ENCODE measurements at regions not wholly inside any gene's neighbourhood (a gene's known extent, or its start where the extent isn't known, plus 50 kb on each side); places are given as distances from the start of the nearest gene placed in this dataset.

- TF ChIP-seq PRDM15 (CRISPR knock-in tag; IDR thresholded peaks at IDR 0.05) (no peak), IRF2 (CRISPR knock-in tag; IDR thresholded peaks at IDR 0.05) (no peak), FOSL2 (CRISPR knock-in tag; IDR thresholded peaks at IDR 0.05) (no peak), GABPA (IDR thresholded peaks at IDR 0.05; ENCODE audit: low read depth, low read length) (no peak), GABPA (CRISPR knock-in tag; IDR thresholded peaks at IDR 0.05; ENCODE audit: low read depth) (no peak), FOXA1 (IDR thresholded peaks at IDR 0.05) (no peak), FOXA1 (CRISPR knock-in tag; IDR thresholded peaks at IDR 0.05) (no peak), POLR2A (IDR thresholded peaks at IDR 0.05; ENCODE audit: insufficient read depth in 1 of 2, low read depth in 2 of 2, low read length in 2 of 2) (no peak), CREB1 (IDR thresholded peaks at IDR 0.05) (no peak), CREB1 (CRISPR knock-in tag; IDR thresholded peaks at IDR 0.05) (0 out of 2 replicates have a peak, but pooled peaks have one; percentile 14), IRF9 (CRISPR knock-in tag; IDR thresholded peaks at IDR 0.05; ENCODE audit: borderline replicate concordance) (no peak), CTCF (CRISPR knock-in tag; IDR thresholded peaks at IDR 0.05) (no peak), KLF16 (CRISPR knock-in tag; IDR thresholded peaks at IDR 0.05) (no peak), SMYD3 (CRISPR knock-in tag; IDR thresholded peaks at IDR 0.05) (no peak), MAX (IDR thresholded peaks at IDR 0.05) (peak; percentile 34; the same call in 1 of the 2 replicates), POLR2AphosphoS5 (IDR thresholded peaks at IDR 0.05; ENCODE audit: low read depth, low read length) (no peak), KDM4B (CRISPR knock-in tag; IDR thresholded peaks at IDR 0.05) (no peak)
Measured at GRCh38 chr2:215609089-215610032, 173.5 kb upstream of the FN1 start.

Measured in HepG2 (cell line).